Right lobe of liver (tissue), 6 donors: ENCODE measurements at regions not wholly inside any gene's neighbourhood (a gene's known extent, or its start where the extent isn't known, plus 50 kb on each side); places are given as distances from the start of the nearest gene placed in this dataset.

Experiments used
- ATAC-seq, 4 donors: fragments of 200-7000 bp; cut with Tn5 transposase; one replicate each; pipeline ENCODE4 v1.9.1; 2020; ENCODE audit warnings: mild to moderate bottlenecking in 4 of 4, moderate library complexity in 4 of 4
- DNase-seq, 3 donors: peaks; one replicate each; pipeline ENCODE4 v3.0.0-alpha.2; 2020
- H3K27ac ChIP-seq, 3 donors: fragments of 200-600 bp; one replicate each; pipeline ENCODE4 v1.8.0; 2022
- H3K27me3 ChIP-seq, 2 donors: fragments of 200-600 bp; one replicate each; pipeline ENCODE4 v1.8.0; 2022
- H3K36me3 ChIP-seq, 4 donors: fragments of 200-600 bp; sonication (generic) in 1 of 4; one replicate each; pipeline versions ENCODE4 v1.5.1 to v1.8.0; 2017 to 2022; ENCODE audit warnings: control low read depth in 1 of 4
- H3K4me1 ChIP-seq, 4 donors: fragments of 200-600 bp; sonication (generic) in 1 of 4; one replicate each; pipeline versions ENCODE4 v1.5.1 to v1.8.0; 2017 to 2022; ENCODE audit warnings: control low read depth in 1 of 4
- H3K4me3 ChIP-seq, 3 donors: fragments of 200-600 bp; one replicate each; pipeline ENCODE4 v1.8.0; 2022
- H3K9me3 ChIP-seq, 4 donors: fragments of 200-600 bp; sonication (generic) in 1 of 4; one replicate each; pipeline versions ENCODE4 v1.5.1 to v1.8.0; 2017 to 2022; ENCODE audit warnings: control low read depth in 1 of 4
- CTCF ChIP-seq, 4 donors: fragments of 200-600 bp in 3 of 4; fragments of 450-650 bp in 1 of 4; IDR thresholded peaks; one replicate each; pipeline versions ENCODE4 v1.5.1 to v1.8.0; 2016 to 2022; ENCODE audit warnings: antibody characterized with exemption in 4 of 4, mild to moderate bottlenecking in 2 of 4
- POLR2A ChIP-seq: fragments of 450-650 bp; IDR thresholded peaks from one replicate; pipeline ENCODE4 v1.6.1; 2017; ENCODE audit warnings: antibody characterized with exemption, mild to moderate bottlenecking
- WGBS: methylation state at CpG from one replicate; pipeline ENCODE4 v1.1.6; 2018; ENCODE audit warnings: low coverage, low lambda C conversion rate; ENCODE audit not compliant: insufficient coverage; ENCODE audit errors: missing lambda C conversion rate; 5-methylcytosine and 5-hydroxymethylcytosine counted together
- intact Hi-C, 2 donors: fragments of 100-400 bp; cut with DNase I; formaldehyde crosslinking; loops; one replicate each; pipeline versions ENCODE4 v1.11.2 to v1.14.1; 2022
- donor health status: DM: no; HTN: yes; CAD: no.
- donor health status: DM: no; HTN: no; CAD: no.
- donor health status: DM: no; HTN: no; CAD: no.
- donor health status: DM: no; HTN: yes; CAD: no.
- donor health status: DM: no; HTN: yes; CAD: no.

- ATAC-seq: peak; percentile 61 to 96 (median 90)
- TF ChIP-seq POLR2A (no peak), CTCF (IDR thresholded peaks at IDR 0.05) (no peak)
- 23% methylated on average over 1 of the region's 1 CpG for WGBS
- Histone ChIP-seq H3K4me1 (peaks cover 0 to 10% (median 3%) of the 10 kb centered on the region in 4 donors), H3K27me3 (no peaks in the 10 kb centered on the region), H3K27ac (no peak overlapping the region), H3K36me3 (no peaks in the 10 kb centered on the region), H3K4me3 (no peak overlapping the region), H3K9me3 (no peaks in the 10 kb centered on the region)
- intact Hi-C loops: no loop called here
- peak; percentile 27 to 61 (median 55) for DNase-seq
Measured at GRCh38 chr3:35012214-35012613, 627.1 kb upstream of the ARPP21 start.

GRCh38 chr3:35028157-35028556, 611.2 kb upstream of the ARPP21 start:
- Histone ChIP-seq H3K27ac (no peak overlapping the region), H3K4me1 (no peaks in the 10 kb centered on the region), H3K4me3 (no peak overlapping the region), H3K27me3 (no peaks in the 10 kb centered on the region), H3K36me3 (no peaks in the 10 kb centered on the region), H3K9me3 (peaks cover 0 to 3% (median 0%) of the 10 kb centered on the region in 4 donors)
- intact Hi-C loops: no loop called here
- DNase-seq (no peak), ATAC-seq (no peak)
- TF ChIP-seq CTCF (IDR thresholded peaks at IDR 0.05) (no peak), POLR2A (no peak)
- WGBS: 100% methylated on average over 2 of the region's 2 CpGs

- intact Hi-C loops: no loop called here
- Histone ChIP-seq H3K4me3 (no peak overlapping the region), H3K27me3 (no peaks in the 10 kb centered on the region), H3K4me1 (peaks cover 0 to 16% (median 0%) of the 10 kb centered on the region in 4 donors), H3K27ac (peak overlapping the region in 2 of 3 donors; percentile 67 to 70), H3K36me3 (no peaks in the 10 kb centered on the region), H3K9me3 (no peaks in the 10 kb centered on the region)
- DNase-seq: peak in 2 of 3 donors; percentile 47 to 78
- WGBS: 7% methylated on average over 2 of the region's 2 CpGs
- TF ChIP-seq POLR2A (no peak), CTCF (IDR thresholded peaks at IDR 0.05) (no peak)
- ATAC-seq: peak; percentile 86 to 95 (median 89)
Measured at GRCh38 chr3:35042210-35042991, 596.9 kb upstream of the ARPP21 start.

GRCh38 chr3:35043040-35043439, 596.3 kb upstream of the ARPP21 start:
- no peak for ATAC-seq
- intact Hi-C loops: no loop called here
- H3K4me3 ChIP-seq: no peak overlapping the region

More at GRCh38 chr3:35043040-35043439, 596.3 kb upstream of the ARPP21 start:
- no peak for TF ChIP-seq CTCF (IDR thresholded peaks at IDR 0.05)
- DNase-seq: no peak
- 97% methylated on average over 2 of the region's 2 CpGs for WGBS
- Histone ChIP-seq H3K4me1 (peaks cover 0 to 16% (median 0%) of the 10 kb centered on the region in 4 donors), H3K36me3 (no peaks in the 10 kb centered on the region), H3K27me3 (no peaks in the 10 kb centered on the region), H3K27ac (peak overlapping the region in 2 of 3 donors; percentile 67 to 70), H3K9me3 (no peaks in the 10 kb centered on the region)
